ENCODE measurements at regions not wholly inside any gene's neighbourhood (a gene's known extent, or its start where the extent isn't known, plus 50 kb on each side); places are given as distances from the start of the nearest gene placed in this dataset.
"Not testable (repeated sequence)": the region's sequence is repeated elsewhere in the genome, so short reads cannot be mapped to it uniquely, and the experiment has no call there.

GRCh38 chr1:232346844-232347243, 283.1 kb downstream of the SIPA1L2 start:
- no peak overlapping the region for H3K4me3 ChIP-seq (ENCODE audit: low read depth in 1 of 2, low read length in 2 of 2)
- no peak overlapping the region for H3K9ac ChIP-seq (ENCODE audit: low read depth in 1 of 2, low read length in 2 of 2)
- no peaks in the 10 kb centered on the region for H3K4me1 ChIP-seq (ENCODE audit: control insufficient read depth in 1 of 2, insufficient read depth in 2 of 2, low read length in 2 of 2)
- no peaks in the 10 kb centered on the region for H3K9me3 ChIP-seq (ENCODE audit: control insufficient read depth in 1 of 2, low read length in 2 of 2)
- no peaks in the 10 kb centered on the region for H3K36me3 ChIP-seq (ENCODE audit: control insufficient read depth in 1 of 2, insufficient read depth in 2 of 2, low read length in 2 of 2)
- H3K27ac ChIP-seq (ENCODE audit: low read depth, low read length), result no peak overlapping the region
- H3K27me3 ChIP-seq (ENCODE audit: control insufficient read depth in 1 of 2, insufficient read depth in 2 of 2, low read length in 2 of 2), result no peaks in the 10 kb centered on the region

DNA sequence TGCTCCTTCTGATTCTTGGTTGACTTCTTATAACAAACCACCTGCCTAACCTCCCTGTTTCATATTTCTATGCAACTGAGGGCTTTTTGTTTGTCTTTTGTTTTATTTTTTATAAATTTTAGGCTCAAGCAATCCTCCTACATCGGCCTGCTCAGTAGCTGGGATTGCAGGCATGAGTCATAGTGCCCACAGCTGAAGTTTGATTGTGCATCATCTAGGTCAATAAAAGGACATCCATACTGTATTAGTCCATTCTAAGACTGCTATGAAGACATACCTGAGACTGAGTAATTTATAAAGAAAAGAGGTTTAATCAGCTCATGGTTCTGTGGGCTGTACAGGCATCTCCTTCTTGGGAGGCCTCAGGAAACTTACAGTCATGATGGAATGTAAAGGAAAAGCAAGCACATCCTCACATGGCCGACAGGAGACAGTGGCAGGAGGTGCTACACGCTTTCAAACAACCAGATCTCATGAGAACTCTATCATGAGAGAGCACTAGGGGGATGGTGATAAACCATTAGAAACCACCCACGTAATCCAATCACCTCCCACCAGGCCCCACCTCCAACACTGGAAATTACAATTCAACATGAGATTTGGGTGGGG, 285.0 kb downstream of the SIPA1L2 start:
- Histone ChIP-seq H3K9ac (ENCODE audit: low read depth in 1 of 2, low read length in 2 of 2) (no peak overlapping the region), H3K9me3 (ENCODE audit: control insufficient read depth in 1 of 2, low read length in 2 of 2) (no peaks in the 10 kb centered on the region), H3K27me3 (ENCODE audit: control insufficient read depth in 1 of 2, insufficient read depth in 2 of 2, low read length in 2 of 2) (no peaks in the 10 kb centered on the region), H3K27ac (ENCODE audit: low read depth, low read length) (no peak overlapping the region), H3K36me3 (ENCODE audit: control insufficient read depth in 1 of 2, insufficient read depth in 2 of 2, low read length in 2 of 2) (no peaks in the 10 kb centered on the region), H3K4me3 (ENCODE audit: low read depth in 1 of 2, low read length in 2 of 2) (no peak overlapping the region), H3K4me1 (ENCODE audit: control insufficient read depth in 1 of 2, insufficient read depth in 2 of 2, low read length in 2 of 2) (no peaks in the 10 kb centered on the region)

DNA sequence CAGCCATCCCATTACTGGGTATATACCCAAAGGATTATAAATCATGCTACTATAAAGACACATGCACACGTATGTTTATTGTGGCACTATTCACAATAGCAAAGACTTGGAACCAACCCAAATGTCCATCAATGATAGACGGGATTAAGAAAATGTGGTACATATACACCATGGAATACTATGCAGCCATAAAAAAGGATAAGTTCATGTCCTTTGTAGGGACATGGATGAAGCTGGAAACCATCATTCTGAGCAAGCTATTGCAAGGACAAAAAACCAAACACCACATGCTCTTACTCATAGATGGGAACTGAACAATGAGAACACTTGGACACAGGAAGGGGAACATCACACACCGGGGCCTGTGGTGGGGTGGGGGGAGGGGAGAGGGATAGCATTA, 285.7 kb downstream of the SIPA1L2 start:
- not testable (repeated sequence) for H3K9ac ChIP-seq (ENCODE audit: low read depth in 1 of 2, low read length in 2 of 2); H3K27me3 ChIP-seq (ENCODE audit: control insufficient read depth in 1 of 2, insufficient read depth in 2 of 2, low read length in 2 of 2); H3K27ac ChIP-seq (ENCODE audit: low read depth, low read length); H3K4me3 ChIP-seq (ENCODE audit: low read depth in 1 of 2, low read length in 2 of 2); H3K4me1 ChIP-seq (ENCODE audit: control insufficient read depth in 1 of 2, insufficient read depth in 2 of 2, low read length in 2 of 2); H3K36me3 ChIP-seq (ENCODE audit: control insufficient read depth in 1 of 2, insufficient read depth in 2 of 2, low read length in 2 of 2); H3K9me3 ChIP-seq (ENCODE audit: control insufficient read depth in 1 of 2, low read length in 2 of 2)

GRCh38 chr1:232340446-232340845, 289.5 kb downstream of the SIPA1L2 start:
- no peak overlapping the region for H3K4me3 ChIP-seq (ENCODE audit: low read depth in 1 of 2, low read length in 2 of 2)
- no peaks in the 10 kb centered on the region for H3K36me3 ChIP-seq (ENCODE audit: control insufficient read depth in 1 of 2, insufficient read depth in 2 of 2, low read length in 2 of 2)
- no peak overlapping the region for H3K9ac ChIP-seq (ENCODE audit: low read depth in 1 of 2, low read length in 2 of 2)
- no peaks in the 10 kb centered on the region for H3K27me3 ChIP-seq (ENCODE audit: control insufficient read depth in 1 of 2, insufficient read depth in 2 of 2, low read length in 2 of 2)
- H3K9me3 ChIP-seq (ENCODE audit: control insufficient read depth in 1 of 2, low read length in 2 of 2), result no peaks in the 10 kb centered on the region
- no peaks in the 10 kb centered on the region for H3K4me1 ChIP-seq (ENCODE audit: control insufficient read depth in 1 of 2, insufficient read depth in 2 of 2, low read length in 2 of 2)
- no peak overlapping the region for H3K27ac ChIP-seq (ENCODE audit: low read depth, low read length)

GRCh38 chr1:232339073-232339472, 290.9 kb downstream of the SIPA1L2 start:
- H3K9ac ChIP-seq (ENCODE audit: low read depth in 1 of 2, low read length in 2 of 2), result no peak overlapping the region
- H3K4me1 ChIP-seq (ENCODE audit: control insufficient read depth in 1 of 2, insufficient read depth in 2 of 2, low read length in 2 of 2), result no peaks in the 10 kb centered on the region
- H3K9me3 ChIP-seq (ENCODE audit: control insufficient read depth in 1 of 2, low read length in 2 of 2), result no peaks in the 10 kb centered on the region
- no peak overlapping the region for H3K4me3 ChIP-seq (ENCODE audit: low read depth in 1 of 2, low read length in 2 of 2)
- H3K27ac ChIP-seq (ENCODE audit: low read depth, low read length), result no peak overlapping the region
- H3K27me3 ChIP-seq (ENCODE audit: control insufficient read depth in 1 of 2, insufficient read depth in 2 of 2, low read length in 2 of 2), result no peaks in the 10 kb centered on the region
- H3K36me3 ChIP-seq (ENCODE audit: control insufficient read depth in 1 of 2, insufficient read depth in 2 of 2, low read length in 2 of 2), result no peaks in the 10 kb centered on the region

DNA sequence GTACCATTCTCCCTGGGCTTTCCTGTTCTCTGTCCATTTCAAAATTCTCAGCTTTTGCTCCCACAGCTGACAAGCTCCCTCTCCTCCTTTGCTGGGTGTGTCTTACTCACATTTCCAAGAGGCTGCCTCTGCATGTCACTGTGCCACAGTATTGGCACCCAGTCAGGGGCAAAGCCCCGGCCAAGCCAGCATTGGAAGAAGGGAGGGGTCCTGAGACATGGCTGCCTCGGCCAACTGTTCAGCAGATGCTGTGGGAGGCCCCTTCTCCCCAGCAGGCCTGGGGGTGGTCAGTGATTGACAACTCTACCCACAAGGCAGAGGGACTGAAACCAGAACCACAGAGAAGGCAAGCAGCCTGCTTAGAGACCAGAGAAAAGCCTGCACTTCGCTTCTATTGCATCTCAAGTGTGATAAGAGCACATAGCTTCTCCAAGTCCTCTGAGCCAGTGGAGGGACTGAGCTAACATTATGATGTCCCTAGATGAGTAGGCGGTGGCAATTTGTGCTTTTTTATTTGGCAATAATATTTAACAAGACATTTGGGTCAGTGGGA, 294.1 kb downstream of the SIPA1L2 start:
- H3K27me3 ChIP-seq (ENCODE audit: control insufficient read depth in 1 of 2, insufficient read depth in 2 of 2, low read length in 2 of 2), result peaks cover 0 to 3% of the 10 kb centered on the region in 2 donors
- no peak overlapping the region for H3K9ac ChIP-seq (ENCODE audit: low read depth in 1 of 2, low read length in 2 of 2)
- H3K36me3 ChIP-seq (ENCODE audit: control insufficient read depth in 1 of 2, insufficient read depth in 2 of 2, low read length in 2 of 2), result no peaks in the 10 kb centered on the region
- no peaks in the 10 kb centered on the region for H3K9me3 ChIP-seq (ENCODE audit: control insufficient read depth in 1 of 2, low read length in 2 of 2)
- H3K4me3 ChIP-seq (ENCODE audit: low read depth in 1 of 2, low read length in 2 of 2), result no peak overlapping the region
- no peak overlapping the region for H3K27ac ChIP-seq (ENCODE audit: low read depth, low read length)
- H3K4me1 ChIP-seq (ENCODE audit: control insufficient read depth in 1 of 2, insufficient read depth in 2 of 2, low read length in 2 of 2), result no peaks in the 10 kb centered on the region

- no peak overlapping the region for H3K27ac ChIP-seq (ENCODE audit: low read depth, low read length)
- H3K9me3 ChIP-seq (ENCODE audit: control insufficient read depth in 1 of 2, low read length in 2 of 2), result no peaks in the 10 kb centered on the region
- H3K4me3 ChIP-seq (ENCODE audit: low read depth in 1 of 2, low read length in 2 of 2), result no peak overlapping the region
- no peaks in the 10 kb centered on the region for H3K4me1 ChIP-seq (ENCODE audit: control insufficient read depth in 1 of 2, insufficient read depth in 2 of 2, low read length in 2 of 2)
- H3K9ac ChIP-seq (ENCODE audit: low read depth in 1 of 2, low read length in 2 of 2), result no peak overlapping the region
- H3K36me3 ChIP-seq (ENCODE audit: control insufficient read depth in 1 of 2, insufficient read depth in 2 of 2, low read length in 2 of 2), result no peaks in the 10 kb centered on the region
- peaks cover 0 to 3% of the 10 kb centered on the region in 2 donors for H3K27me3 ChIP-seq (ENCODE audit: control insufficient read depth in 1 of 2, insufficient read depth in 2 of 2, low read length in 2 of 2)
Observed at GRCh38 chr1:232335261-232335660, 294.7 kb downstream of the SIPA1L2 start.

GRCh38 chr1:232334811-232335210, 295.1 kb downstream of the SIPA1L2 start:
- Histone ChIP-seq H3K4me3 (ENCODE audit: low read depth in 1 of 2, low read length in 2 of 2) (no peak overlapping the region), H3K27ac (ENCODE audit: low read depth, low read length) (no peak overlapping the region), H3K9me3 (ENCODE audit: control insufficient read depth in 1 of 2, low read length in 2 of 2) (no peaks in the 10 kb centered on the region), H3K36me3 (ENCODE audit: control insufficient read depth in 1 of 2, insufficient read depth in 2 of 2, low read length in 2 of 2) (no peaks in the 10 kb centered on the region), H3K9ac (ENCODE audit: low read depth in 1 of 2, low read length in 2 of 2) (no peak overlapping the region), H3K4me1 (ENCODE audit: control insufficient read depth in 1 of 2, insufficient read depth in 2 of 2, low read length in 2 of 2) (no peaks in the 10 kb centered on the region), H3K27me3 (ENCODE audit: control insufficient read depth in 1 of 2, insufficient read depth in 2 of 2, low read length in 2 of 2) (peaks cover 0 to 3% of the 10 kb centered on the region in 2 donors)

- Histone ChIP-seq H3K9ac (ENCODE audit: low read depth in 1 of 2, low read length in 2 of 2) (no peak overlapping the region), H3K4me3 (ENCODE audit: low read depth in 1 of 2, low read length in 2 of 2) (no peak overlapping the region), H3K27me3 (ENCODE audit: control insufficient read depth in 1 of 2, insufficient read depth in 2 of 2, low read length in 2 of 2) (peaks cover 0 to 3% of the 10 kb centered on the region in 2 donors), H3K27ac (ENCODE audit: low read depth, low read length) (no peak overlapping the region), H3K4me1 (ENCODE audit: control insufficient read depth in 1 of 2, insufficient read depth in 2 of 2, low read length in 2 of 2) (no peaks in the 10 kb centered on the region), H3K36me3 (ENCODE audit: control insufficient read depth in 1 of 2, insufficient read depth in 2 of 2, low read length in 2 of 2) (no peaks in the 10 kb centered on the region), H3K9me3 (ENCODE audit: control insufficient read depth in 1 of 2, low read length in 2 of 2) (no peaks in the 10 kb centered on the region)
Observed at GRCh38 chr1:232334246-232334645, 295.7 kb downstream of the SIPA1L2 start.

DNA sequence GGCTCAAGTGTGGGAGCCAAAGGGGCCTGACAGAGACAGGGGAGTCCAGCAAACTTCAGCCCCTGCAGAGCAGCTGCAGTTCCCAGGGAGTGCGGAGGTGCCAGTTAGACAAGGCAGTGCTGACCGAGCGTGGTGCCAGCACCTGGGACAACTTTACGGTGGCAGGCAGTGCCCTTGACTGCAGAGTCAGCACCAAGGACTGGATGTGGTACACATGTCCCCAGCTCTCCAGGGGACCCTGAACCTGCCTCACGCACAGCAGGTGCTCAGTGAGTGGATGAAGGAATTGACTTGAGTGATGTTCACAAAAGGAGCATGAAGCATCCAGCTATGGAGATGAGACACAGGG, 296.5 kb downstream of the SIPA1L2 start:
- no peaks in the 10 kb centered on the region for H3K4me1 ChIP-seq (ENCODE audit: control insufficient read depth in 1 of 2, insufficient read depth in 2 of 2, low read length in 2 of 2)
- H3K4me3 ChIP-seq (ENCODE audit: low read depth in 1 of 2, low read length in 2 of 2), result no peak overlapping the region
- H3K27me3 ChIP-seq (ENCODE audit: control insufficient read depth in 1 of 2, insufficient read depth in 2 of 2, low read length in 2 of 2), result peaks cover 0 to 3% of the 10 kb centered on the region in 2 donors
- no peak overlapping the region for H3K27ac ChIP-seq (ENCODE audit: low read depth, low read length)
- H3K36me3 ChIP-seq (ENCODE audit: control insufficient read depth in 1 of 2, insufficient read depth in 2 of 2, low read length in 2 of 2), result no peaks in the 10 kb centered on the region
- no peaks in the 10 kb centered on the region for H3K9me3 ChIP-seq (ENCODE audit: control insufficient read depth in 1 of 2, low read length in 2 of 2)
- H3K9ac ChIP-seq (ENCODE audit: low read depth in 1 of 2, low read length in 2 of 2), result no peak overlapping the region
